ENCODE measurements at regions not wholly inside any gene's neighbourhood (a gene's known extent, or its start where the extent isn't known, plus 50 kb on each side); places are given as distances from the start of the nearest gene placed in this dataset.

GRCh38 chr2:7539077-7539476 is 621.9 kb downstream of the RNF144A start:
- no peak overlapping the region for H3K4me2 ChIP-seq (ENCODE audit: insufficient read depth, insufficient read length, low read length)
- H3K4me3 Mint-ChIP-seq: no peak overlapping the region
- H3K27ac ChIP-seq (ENCODE audit: insufficient read length, low read depth, low read length): no peak overlapping the region

More at GRCh38 chr2:7539077-7539476, 621.9 kb downstream of the RNF144A start:
- H3K27me3 Mint-ChIP-seq (ENCODE audit: low read depth): no peaks in the 10 kb centered on the region
- H2BK12ac ChIP-seq (ENCODE audit: insufficient read length, low read depth, low read length): no peak overlapping the region
- peaks cover 0 to 15% of the 10 kb centered on the region in 2 experiments; a peak in 3 of 5 replicates for H3K9me3 Mint-ChIP-seq
- no peaks in the 10 kb centered on the region for H4K20me1 ChIP-seq (ENCODE audit: control insufficient read depth, insufficient read depth, insufficient read length)
- no peak overlapping the region for H3T11ph ChIP-seq (ENCODE audit: low read length)
- no peak overlapping the region for H2BK20ac ChIP-seq (ENCODE audit: low read depth, low read length, poor library complexity, severe bottlenecking)
- no peaks in the 10 kb centered on the region for H3K4me1 ChIP-seq (ENCODE audit: insufficient read depth, low read length)
- no peak overlapping the region for H2AK5ac ChIP-seq (ENCODE audit: insufficient read length, low read length)
- H3K36me3 Mint-ChIP-seq (ENCODE audit: insufficient read depth in 1 of 3, low read depth in 3 of 3): peaks cover 0 to 5% (median 0%) of the 10 kb centered on the region in 3 experiments; a peak in 3 of 7 replicates
- H3K9me3 ChIP-seq (ENCODE audit: control insufficient read depth, low read depth, low read length): no peaks in the 10 kb centered on the region
- H3K27me3 ChIP-seq (ENCODE audit: insufficient read depth, low read length): no peaks in the 10 kb centered on the region
- H3K79me2 ChIP-seq (ENCODE audit: insufficient read depth, low read length): no peaks in the 10 kb centered on the region
- H2AFZ ChIP-seq (ENCODE audit: low read length): no peak overlapping the region
- H3K79me1 ChIP-seq (ENCODE audit: insufficient read depth, low read depth, low read length, poor library complexity, severe bottlenecking): no peaks in the 10 kb centered on the region
- H3K4ac ChIP-seq (ENCODE audit: low read depth, low read length): no peak overlapping the region
- H4K5ac ChIP-seq (ENCODE audit: insufficient read length, low read depth, low read length): no peak overlapping the region
- no peak overlapping the region for H3K18ac ChIP-seq (ENCODE audit: insufficient read length, low read depth, low read length)
- H2BK15ac ChIP-seq (ENCODE audit: low read depth, low read length): no peak overlapping the region
- no peak overlapping the region for H3K9ac ChIP-seq (ENCODE audit: extremely low read depth, insufficient read length, low read length)
- H3K27ac Mint-ChIP-seq: no peak overlapping the region; a peak in 1 of 7 replicates
- H3K23ac ChIP-seq (ENCODE audit: insufficient read length, low read depth, low read length): no peak overlapping the region
- no peak overlapping the region for H2BK5ac ChIP-seq (ENCODE audit: insufficient read length, low read length)
- WGBS (ENCODE audit: extremely low coverage, insufficient read length, low lambda C conversion rate): no CpG with 5 or more reads among the region's 4 CpGs
- no peak overlapping the region for H2BK120ac ChIP-seq (ENCODE audit: low read depth, low read length, poor library complexity, severe bottlenecking)
- no peak overlapping the region for H3K14ac ChIP-seq (ENCODE audit: insufficient read depth, low read length)
- H3K23me2 ChIP-seq (ENCODE audit: insufficient read length, low read depth, low read length, poor library complexity, severe bottlenecking): no peaks in the 10 kb centered on the region
- no peak overlapping the region for H3K56ac ChIP-seq (ENCODE audit: insufficient read length, low read depth, low read length)
- H4K91ac ChIP-seq (ENCODE audit: insufficient read length, low read depth, low read length): no peak overlapping the region
- DNase-seq: no peak
- no peaks in the 10 kb centered on the region; a peak in 1 of 4 replicates for H3K4me1 Mint-ChIP-seq
- H4K8ac ChIP-seq (replicated peaks; ENCODE audit: insufficient read length, low read depth, low read length): no peak overlapping the region
- TF ChIP-seq CTCF (conservative IDR thresholded peaks at IDR 0.05): no peak

Measured in H9 (cell line).